ENCODE measurements at regions not wholly inside any gene's neighbourhood (a gene's known extent, or its start where the extent isn't known, plus 50 kb on each side); places are given as distances from the start of the nearest gene placed in this dataset.

- H3K4me1 ChIP-seq = no peaks in the 10 kb centered on the region
- H3K9ac ChIP-seq = no peak overlapping the region
- no peak overlapping the region for H3K4me2 ChIP-seq (ENCODE audit: low read length)
- no peaks in the 10 kb centered on the region for H3K79me2 ChIP-seq
- H3K9me3 ChIP-seq (ENCODE audit: control insufficient read depth, low read length) = no peaks in the 10 kb centered on the region
- TF ChIP-seq CTCF (IDR thresholded peaks at IDR 0.05) = no peak
- H3K27ac ChIP-seq = no peak overlapping the region
- no peaks in the 10 kb centered on the region for H3K27me3 ChIP-seq (ENCODE audit: control insufficient read depth, insufficient read depth, low read length)
- H2AFZ ChIP-seq = no peak overlapping the region
- H3K4me3 ChIP-seq (ENCODE audit: low read depth, low read length) = no peak overlapping the region
- no peaks in the 10 kb centered on the region for H3K36me3 ChIP-seq (ENCODE audit: control insufficient read depth, insufficient read depth, low read length)
Measured at GRCh38 chr18:64886995-64887394, 738.1 kb upstream of the LINC00305 start.

- no peaks in the 10 kb centered on the region for H3K27me3 ChIP-seq (ENCODE audit: control insufficient read depth, insufficient read depth, low read length)
- no peak overlapping the region for H3K4me2 ChIP-seq (ENCODE audit: low read length)
- H3K79me2 ChIP-seq = no peaks in the 10 kb centered on the region
- H3K9me3 ChIP-seq (ENCODE audit: control insufficient read depth, low read length) = no peaks in the 10 kb centered on the region
- no peak for TF ChIP-seq CTCF (IDR thresholded peaks at IDR 0.05)
- H3K4me3 ChIP-seq (ENCODE audit: low read depth, low read length) = no peak overlapping the region
- H2AFZ ChIP-seq = no peak overlapping the region
- H3K4me1 ChIP-seq = no peaks in the 10 kb centered on the region
- H3K36me3 ChIP-seq (ENCODE audit: control insufficient read depth, insufficient read depth, low read length) = no peaks in the 10 kb centered on the region
- no peak overlapping the region for H3K27ac ChIP-seq
- no peak overlapping the region for H3K9ac ChIP-seq
Measured at GRCh38 chr18:64882896-64883295, 734.0 kb upstream of the LINC00305 start.

- no peaks in the 10 kb centered on the region for H3K36me3 ChIP-seq (ENCODE audit: control insufficient read depth, insufficient read depth, low read length)
- no peak overlapping the region for H2AFZ ChIP-seq
- H3K4me2 ChIP-seq (ENCODE audit: low read length) = no peak overlapping the region
- no peaks in the 10 kb centered on the region for H3K9me3 ChIP-seq (ENCODE audit: control insufficient read depth, low read length)
- no peaks in the 10 kb centered on the region for H3K79me2 ChIP-seq
- H3K27me3 ChIP-seq (ENCODE audit: control insufficient read depth, insufficient read depth, low read length) = no peaks in the 10 kb centered on the region
- no peak overlapping the region for H3K9ac ChIP-seq
- no peaks in the 10 kb centered on the region for H3K4me1 ChIP-seq
- H3K27ac ChIP-seq = no peak overlapping the region
- TF ChIP-seq CTCF (IDR thresholded peaks at IDR 0.05) = no peak
- no peak overlapping the region for H3K4me3 ChIP-seq (ENCODE audit: low read depth, low read length)
Measured at GRCh38 chr18:64876833-64877232, 727.9 kb upstream of the LINC00305 start.

GRCh38 chr18:64872710-64873458, 724.0 kb upstream of the LINC00305 start:
- Histone ChIP-seq H3K4me1 (no peaks in the 10 kb centered on the region), H3K9me3 (ENCODE audit: control insufficient read depth, low read length) (no peaks in the 10 kb centered on the region), H3K27me3 (ENCODE audit: control insufficient read depth, insufficient read depth, low read length) (no peaks in the 10 kb centered on the region), H3K27ac (no peak overlapping the region), H3K9ac (no peak overlapping the region), H2AFZ (no peak overlapping the region), H3K4me2 (ENCODE audit: low read length) (no peak overlapping the region), H3K36me3 (ENCODE audit: control insufficient read depth, insufficient read depth, low read length) (no peaks in the 10 kb centered on the region), H3K79me2 (no peaks in the 10 kb centered on the region), H3K4me3 (ENCODE audit: low read depth, low read length) (no peak overlapping the region)
- TF ChIP-seq CTCF (IDR thresholded peaks at IDR 0.05) = no peak

GRCh38 chr18:64854112-64854511, 705.2 kb upstream of the LINC00305 start:
- H3K79me2 ChIP-seq = no peaks in the 10 kb centered on the region
- H3K4me1 ChIP-seq = no peaks in the 10 kb centered on the region
- H3K4me2 ChIP-seq (ENCODE audit: low read length) = no peak overlapping the region
- no peak for TF ChIP-seq CTCF (IDR thresholded peaks at IDR 0.05)
- no peaks in the 10 kb centered on the region for H3K36me3 ChIP-seq (ENCODE audit: control insufficient read depth, insufficient read depth, low read length)
- H3K27me3 ChIP-seq (ENCODE audit: control insufficient read depth, insufficient read depth, low read length) = no peaks in the 10 kb centered on the region
- H3K9me3 ChIP-seq (ENCODE audit: control insufficient read depth, low read length) = no peaks in the 10 kb centered on the region
- H3K27ac ChIP-seq = no peak overlapping the region
- H2AFZ ChIP-seq = no peak overlapping the region
- H3K4me3 ChIP-seq (ENCODE audit: low read depth, low read length) = no peak overlapping the region
- no peak overlapping the region for H3K9ac ChIP-seq
